ENCODE measurements at regions not wholly inside any gene's neighbourhood (a gene's known extent, or its start where the extent isn't known, plus 50 kb on each side); places are given as distances from the start of the nearest gene placed in this dataset.

DNA sequence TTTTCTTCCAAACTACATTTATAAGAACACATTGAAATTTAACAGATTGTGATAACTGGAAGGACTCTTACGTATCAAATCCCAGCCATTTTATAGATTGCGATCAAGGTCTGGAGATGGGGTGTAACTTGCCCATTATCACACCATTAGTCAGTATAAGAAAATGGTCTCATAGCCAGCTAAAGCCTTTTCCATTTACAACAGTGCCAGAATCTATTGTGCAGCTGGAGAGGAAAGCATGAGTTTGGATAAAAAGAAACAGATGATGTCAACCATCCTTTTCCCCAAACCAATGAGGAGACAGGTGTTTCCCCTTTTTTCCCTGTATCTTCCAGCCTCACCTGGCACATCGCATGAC, 658.8 kb downstream of the ACTL7B start:
- TF ChIP-seq, protein P1, sequence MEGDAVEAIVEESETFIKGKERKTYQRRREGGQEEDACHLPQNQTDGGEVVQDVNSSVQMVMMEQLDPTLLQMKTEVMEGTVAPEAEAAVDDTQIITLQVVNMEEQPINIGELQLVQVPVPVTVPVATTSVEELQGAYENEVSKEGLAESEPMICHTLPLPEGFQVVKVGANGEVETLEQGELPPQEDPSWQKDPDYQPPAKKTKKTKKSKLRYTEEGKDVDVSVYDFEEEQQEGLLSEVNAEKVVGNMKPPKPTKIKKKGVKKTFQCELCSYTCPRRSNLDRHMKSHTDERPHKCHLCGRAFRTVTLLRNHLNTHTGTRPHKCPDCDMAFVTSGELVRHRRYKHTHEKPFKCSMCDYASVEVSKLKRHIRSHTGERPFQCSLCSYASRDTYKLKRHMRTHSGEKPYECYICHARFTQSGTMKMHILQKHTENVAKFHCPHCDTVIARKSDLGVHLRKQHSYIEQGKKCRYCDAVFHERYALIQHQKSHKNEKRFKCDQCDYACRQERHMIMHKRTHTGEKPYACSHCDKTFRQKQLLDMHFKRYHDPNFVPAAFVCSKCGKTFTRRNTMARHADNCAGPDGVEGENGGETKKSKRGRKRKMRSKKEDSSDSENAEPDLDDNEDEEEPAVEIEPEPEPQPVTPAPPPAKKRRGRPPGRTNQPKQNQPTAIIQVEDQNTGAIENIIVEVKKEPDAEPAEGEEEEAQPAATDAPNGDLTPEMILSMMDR (IDR thresholded peaks at IDR 0.05; ENCODE audit: low read depth, low read length) = no peak
- no peak for TF ChIP-seq EZH2phosphoT487 (IDR thresholded peaks at IDR 0.05; ENCODE audit: low read depth)
